ENCODE measurements at regions not wholly inside any gene's neighbourhood (a gene's known extent, or its start where the extent isn't known, plus 50 kb on each side); places are given as distances from the start of the nearest gene placed in this dataset.

DNA sequence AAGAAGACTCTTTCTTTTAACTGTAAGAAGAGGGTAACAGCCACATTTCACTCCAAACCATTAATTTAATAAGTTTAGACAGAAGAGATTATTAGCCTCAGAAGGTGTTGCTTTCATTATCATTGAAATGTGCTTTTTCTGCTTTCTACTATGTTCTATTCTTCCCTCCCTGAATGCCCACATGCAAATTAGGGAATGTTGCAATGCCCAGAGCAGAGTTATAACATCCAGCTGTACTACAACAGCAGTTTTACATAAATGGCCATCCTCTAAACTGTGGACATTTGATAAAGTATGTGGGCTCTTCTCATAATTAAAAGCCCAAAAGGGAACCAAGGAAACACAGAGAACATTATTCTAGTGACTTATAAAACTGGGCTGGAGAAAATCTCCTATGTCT lies 82.2 kb upstream of the SOD1 start:
- TF ChIP-seq, protein P1, sequence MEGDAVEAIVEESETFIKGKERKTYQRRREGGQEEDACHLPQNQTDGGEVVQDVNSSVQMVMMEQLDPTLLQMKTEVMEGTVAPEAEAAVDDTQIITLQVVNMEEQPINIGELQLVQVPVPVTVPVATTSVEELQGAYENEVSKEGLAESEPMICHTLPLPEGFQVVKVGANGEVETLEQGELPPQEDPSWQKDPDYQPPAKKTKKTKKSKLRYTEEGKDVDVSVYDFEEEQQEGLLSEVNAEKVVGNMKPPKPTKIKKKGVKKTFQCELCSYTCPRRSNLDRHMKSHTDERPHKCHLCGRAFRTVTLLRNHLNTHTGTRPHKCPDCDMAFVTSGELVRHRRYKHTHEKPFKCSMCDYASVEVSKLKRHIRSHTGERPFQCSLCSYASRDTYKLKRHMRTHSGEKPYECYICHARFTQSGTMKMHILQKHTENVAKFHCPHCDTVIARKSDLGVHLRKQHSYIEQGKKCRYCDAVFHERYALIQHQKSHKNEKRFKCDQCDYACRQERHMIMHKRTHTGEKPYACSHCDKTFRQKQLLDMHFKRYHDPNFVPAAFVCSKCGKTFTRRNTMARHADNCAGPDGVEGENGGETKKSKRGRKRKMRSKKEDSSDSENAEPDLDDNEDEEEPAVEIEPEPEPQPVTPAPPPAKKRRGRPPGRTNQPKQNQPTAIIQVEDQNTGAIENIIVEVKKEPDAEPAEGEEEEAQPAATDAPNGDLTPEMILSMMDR (conservative IDR thresholded peaks at IDR 0.05; ENCODE audit: low read length), result no peak
- no peak for TF ChIP-seq EZH2phosphoT487 (IDR thresholded peaks at IDR 0.05; ENCODE audit: borderline replicate concordance, low read depth, low read length)
